Adrenal gland (tissue), 9 donors: ENCODE measurements at regions not wholly inside any gene's neighbourhood (a gene's known extent, or its start where the extent isn't known, plus 50 kb on each side); places are given as distances from the start of the nearest gene placed in this dataset.

Experiments
- DNase-seq, 7 donors: peaks; one replicate each; pipeline ENCODE4 v3.0.0-alpha.2; 2019 to 2020
- H3K27ac ChIP-seq, 5 donors: fragments of 200-600 bp; sonication (generic) in 4 of 5; 1 replicate in 3 of 5; 2 replicates in 2 of 5; pipeline versions ENCODE4 v1.5.1 to v1.8.0; 2016 to 2020; ENCODE audit warnings: mild to moderate bottlenecking in 1 of 5
- H3K27me3 ChIP-seq: fragments of 200-600 bp; 2 replicates; pipeline ENCODE4 v1.8.0; 2021
- H3K36me3 ChIP-seq, 2 donors: fragments of 200-600 bp; replicated peaks in 1 of 2; 1 replicate in 1 of 2; 2 replicates in 1 of 2; pipeline versions ENCODE4 v1.5.1 to v1.8.0; 2018 to 2022
- H3K4me1 ChIP-seq, 2 donors: fragments of 200-600 bp; replicated peaks in 1 of 2; 1 replicate in 1 of 2; 2 replicates in 1 of 2; pipeline versions ENCODE4 v1.5.1 to v1.8.0; 2018 to 2021
- H3K4me3 ChIP-seq, 4 donors: fragments of 200-600 bp; sonication (generic) in 3 of 4; one replicate each; pipeline ENCODE4 v1.5.1; 2016 to 2018
- H3K9me3 ChIP-seq, 3 donors: fragments of 200-600 bp; sonication (generic) in 1 of 3; replicated peaks in 1 of 3; 1 replicate in 2 of 3; 2 replicates in 1 of 3; pipeline versions ENCODE4 v1.5.1 to v1.8.0; 2016 to 2021
- POLR2A ChIP-seq, 2 donors: fragments of 450-650 bp; IDR thresholded peaks; one replicate each; pipeline ENCODE4 v1.6.1; 2017; ENCODE audit warnings: antibody characterized with exemption in 2 of 2, mild to moderate bottlenecking in 2 of 2, moderate library complexity in 1 of 2
- WGBS, 4 donors: extraction: QIAGEN DNeasy Blood & Tissue Kit in 2 of 4; methylation state at CpG; one replicate each; pipeline versions ENCODE4 v1.1.5 to v1.1.7; 2013 to 2017; 5-methylcytosine and 5-hydroxymethylcytosine counted together
- intact Hi-C, 2 donors: fragments of 100-400 bp; cut with DNase I; formaldehyde crosslinking; loops; one replicate each; pipeline versions ENCODE4 v1.14.1 to v1.15.0; 2022 to 2023
- TF ChIP-seq, protein P1 (sequence below), 6 experiments: fragments of 450-650 bp in 4 of 6; fragments of 200-600 bp in 2 of 6; sonication (generic) in 1 of 6; IDR thresholded peaks; 1 replicate in 5 of 6; 2 replicates in 1 of 6; pipeline versions ENCODE4 v1.5.1 to v1.8.0; 2016 to 2021; ENCODE audit warnings: antibody characterized with exemption in 6 of 6, mild to moderate bottlenecking in 2 of 6, moderate library complexity in 1 of 6
- donor health status: healthy with polysubstance abuse.
- donor health status: Bipolar disorder and iron deficiency.
- donor health status: DM: yes; HTN: yes; CAD: no.
- donor health status: DM: no; HTN: no; CAD: no.
- donor health status: DM: no; HTN: no; CAD: no.

DNA sequence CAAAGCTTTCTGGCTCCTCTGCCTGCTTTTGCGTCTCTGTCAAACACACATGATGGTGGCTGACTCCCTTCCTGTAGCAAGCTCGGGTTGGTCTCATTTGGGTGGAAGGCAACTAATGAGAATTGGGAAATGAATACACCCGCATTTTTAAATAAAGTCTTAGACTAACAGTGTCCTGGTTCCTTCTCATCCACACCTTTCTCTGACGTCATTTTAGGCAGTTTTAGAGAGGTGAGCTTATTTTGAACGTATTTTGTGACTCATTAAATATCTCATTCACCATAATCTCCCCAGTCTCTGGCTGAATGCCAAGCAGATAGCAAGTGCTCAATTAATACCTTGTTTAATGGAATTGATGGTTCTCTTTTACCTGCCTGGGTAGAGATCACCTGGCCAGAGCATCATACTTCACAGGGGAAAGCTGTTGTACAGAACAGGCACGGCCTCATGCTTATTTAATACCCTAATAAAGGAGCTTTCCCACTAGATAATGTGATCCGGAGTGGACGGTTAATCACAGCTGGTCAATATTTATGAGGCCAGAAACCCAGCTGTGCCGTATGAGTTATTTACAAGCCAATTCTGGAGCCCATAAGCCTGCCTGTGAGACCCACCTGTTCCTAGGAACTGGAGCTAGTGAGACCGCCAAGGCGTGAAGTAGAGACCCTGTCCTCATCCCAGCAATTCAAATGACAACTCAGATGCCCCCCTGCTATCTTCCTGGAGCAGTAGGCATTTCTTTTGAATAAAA, 149.7 kb upstream of the PROK2 start:
- WGBS, 4 donors = 84 to 90% (median 88%) methylated on average over 11 of the region's 11 CpGs
- intact Hi-C loops = no loop called here
- H3K27ac ChIP-seq = no peak overlapping the region
- no peak overlapping the region for H3K4me3 ChIP-seq
- no peak for DNase-seq
- no peaks in the 10 kb centered on the region for H3K27me3 ChIP-seq
- H3K4me1 ChIP-seq = no peaks in the 10 kb centered on the region
- H3K36me3 ChIP-seq = no peaks in the 10 kb centered on the region
- TF ChIP-seq, protein P1, sequence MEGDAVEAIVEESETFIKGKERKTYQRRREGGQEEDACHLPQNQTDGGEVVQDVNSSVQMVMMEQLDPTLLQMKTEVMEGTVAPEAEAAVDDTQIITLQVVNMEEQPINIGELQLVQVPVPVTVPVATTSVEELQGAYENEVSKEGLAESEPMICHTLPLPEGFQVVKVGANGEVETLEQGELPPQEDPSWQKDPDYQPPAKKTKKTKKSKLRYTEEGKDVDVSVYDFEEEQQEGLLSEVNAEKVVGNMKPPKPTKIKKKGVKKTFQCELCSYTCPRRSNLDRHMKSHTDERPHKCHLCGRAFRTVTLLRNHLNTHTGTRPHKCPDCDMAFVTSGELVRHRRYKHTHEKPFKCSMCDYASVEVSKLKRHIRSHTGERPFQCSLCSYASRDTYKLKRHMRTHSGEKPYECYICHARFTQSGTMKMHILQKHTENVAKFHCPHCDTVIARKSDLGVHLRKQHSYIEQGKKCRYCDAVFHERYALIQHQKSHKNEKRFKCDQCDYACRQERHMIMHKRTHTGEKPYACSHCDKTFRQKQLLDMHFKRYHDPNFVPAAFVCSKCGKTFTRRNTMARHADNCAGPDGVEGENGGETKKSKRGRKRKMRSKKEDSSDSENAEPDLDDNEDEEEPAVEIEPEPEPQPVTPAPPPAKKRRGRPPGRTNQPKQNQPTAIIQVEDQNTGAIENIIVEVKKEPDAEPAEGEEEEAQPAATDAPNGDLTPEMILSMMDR (IDR thresholded peaks at IDR 0.05) = no peak
- no peak for TF ChIP-seq POLR2A (IDR thresholded peaks at IDR 0.05)
- no peaks in the 10 kb centered on the region for H3K9me3 ChIP-seq

DNA sequence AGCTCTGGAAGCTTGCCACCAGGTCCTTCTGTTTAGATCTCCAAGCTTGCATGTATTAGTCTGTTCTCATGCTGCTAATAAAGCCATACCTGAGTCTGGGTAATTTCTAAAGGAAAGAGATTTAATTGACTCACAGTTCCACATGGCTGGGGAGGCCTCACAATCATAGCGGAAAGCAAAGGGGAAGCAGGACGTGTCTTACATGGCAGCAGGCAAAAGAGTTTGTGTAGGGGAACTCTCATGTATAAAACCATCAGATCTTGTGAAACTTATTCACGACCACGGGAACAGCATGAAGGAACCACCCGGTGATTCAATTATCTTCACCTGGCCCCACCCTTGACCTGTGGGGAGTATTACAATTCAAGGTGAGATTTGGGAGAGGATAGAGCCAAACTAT, 147.0 kb upstream of the PROK2 start:
- H3K4me3 ChIP-seq = no peak overlapping the region
- no peaks in the 10 kb centered on the region for H3K27me3 ChIP-seq
- intact Hi-C loops = no loop called here
- no peaks in the 10 kb centered on the region for H3K4me1 ChIP-seq
- TF ChIP-seq, protein P1 (IDR thresholded peaks at IDR 0.05) = no peak
- TF ChIP-seq POLR2A (IDR thresholded peaks at IDR 0.05) = no peak
- no peak for DNase-seq
- 63 to 85% (median 78%) methylated on average over 5 of the region's 5 CpGs for WGBS, 4 donors
- H3K9me3 ChIP-seq = no peaks in the 10 kb centered on the region
- H3K27ac ChIP-seq = no peak overlapping the region
- H3K36me3 ChIP-seq = no peaks in the 10 kb centered on the region

DNA sequence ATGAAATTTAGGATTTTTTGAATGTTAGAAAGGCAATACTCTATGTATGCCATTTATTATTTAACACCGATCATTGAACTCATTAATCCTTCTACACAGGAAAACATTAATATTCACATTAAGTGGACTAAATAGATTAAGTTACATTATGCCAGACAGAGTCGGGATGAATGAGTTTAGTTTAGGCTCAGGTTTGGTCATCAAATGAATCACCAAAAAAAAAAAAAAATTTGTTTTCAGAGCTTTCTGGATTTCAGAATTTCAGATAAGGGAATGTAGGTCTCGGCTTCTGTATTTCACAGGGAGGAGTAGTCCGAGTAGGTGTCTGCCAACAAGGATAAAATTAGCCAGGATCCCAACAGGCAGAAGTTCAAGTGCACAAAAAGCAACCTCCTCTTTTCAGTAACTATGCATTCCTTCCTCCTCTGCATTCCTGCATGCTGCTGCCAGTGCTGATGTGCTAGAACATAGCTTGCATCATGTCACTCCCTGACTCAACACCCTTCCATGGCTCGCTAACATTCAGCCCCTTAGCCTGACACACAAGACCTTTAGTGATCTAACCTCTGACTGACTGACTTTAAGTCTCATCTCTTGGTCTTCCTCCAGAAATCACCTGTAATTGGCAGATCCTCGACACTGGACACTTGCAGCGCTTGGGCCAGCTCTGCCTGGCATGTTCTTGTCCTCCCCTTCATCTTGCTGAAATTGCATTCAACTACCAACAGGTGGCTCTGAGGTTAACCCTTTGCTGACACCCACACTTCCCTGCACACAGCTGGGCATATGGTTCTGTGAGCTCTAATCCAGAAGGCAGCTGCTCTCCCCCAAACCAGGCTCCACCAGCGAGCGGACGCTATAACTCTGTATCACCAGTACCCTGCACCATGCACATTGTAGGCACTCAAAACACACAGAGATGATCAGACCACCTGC, 145.4 kb upstream of the PROK2 start:
- WGBS, 4 donors = 56 to 64% (median 60%) methylated on average over 9 to 10 of the region's 10 CpGs
- Histone ChIP-seq H3K9me3 (no peaks in the 10 kb centered on the region), H3K4me3 (no peak overlapping the region), H3K36me3 (no peaks in the 10 kb centered on the region), H3K27me3 (no peaks in the 10 kb centered on the region), H3K27ac (no peak overlapping the region), H3K4me1 (no peaks in the 10 kb centered on the region)
- intact Hi-C loops = no loop called here
- peak; percentile 18 to 54 (median 50) for DNase-seq
- TF ChIP-seq, protein P1 (IDR thresholded peaks at IDR 0.05) = peak in 3 of 6 experiments; percentile 6 to 22 (median 17)
- no peak for TF ChIP-seq POLR2A (IDR thresholded peaks at IDR 0.05)

DNA sequence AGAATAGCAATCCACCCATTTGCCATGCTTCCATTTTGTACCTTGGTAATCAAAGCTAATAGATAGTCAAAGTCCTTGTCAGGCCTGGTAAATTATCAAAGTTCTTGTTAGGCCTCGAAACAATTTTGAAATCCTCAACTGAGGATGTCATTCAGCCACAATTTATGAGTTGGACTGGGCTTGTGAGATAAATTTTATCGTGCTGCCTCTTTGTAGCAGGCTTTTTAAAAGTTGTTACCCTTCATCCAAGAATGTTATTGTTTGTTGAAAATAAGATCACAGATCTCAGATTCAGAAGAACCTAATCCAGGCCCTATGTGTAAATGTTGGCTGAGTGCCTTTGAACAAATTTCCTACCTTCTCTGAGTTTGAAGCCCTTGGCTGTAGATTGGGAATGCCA, 143.3 kb upstream of the PROK2 start:
- intact Hi-C loops = no loop called here
- DNase-seq = no peak
- no peak overlapping the region for H3K27ac ChIP-seq
- no peak overlapping the region for H3K4me3 ChIP-seq
- H3K36me3 ChIP-seq = no peaks in the 10 kb centered on the region
- H3K27me3 ChIP-seq = no peaks in the 10 kb centered on the region
- WGBS, 4 donors = 24 to 61% (median 35%) methylated on average over 2 of the region's 2 CpGs
- no peaks in the 10 kb centered on the region for H3K9me3 ChIP-seq
- H3K4me1 ChIP-seq = no peaks in the 10 kb centered on the region
- no peak for TF ChIP-seq POLR2A (IDR thresholded peaks at IDR 0.05)
- TF ChIP-seq, protein P1 (IDR thresholded peaks at IDR 0.05) = no peak
